OCI-LY3 (cell line): ENCODE measurements at regions not wholly inside any gene's neighbourhood (a gene's known extent, or its start where the extent isn't known, plus 50 kb on each side); places are given as distances from the start of the nearest gene placed in this dataset.

Experiments
- EZH2phosphoT487 ChIP-seq: fragments of 200-600 bp; shearing (Covaris generic); IDR thresholded peaks from 2 replicates; pipeline ENCODE4 v1.6.1; 2018; ENCODE audit warnings: antibody characterized with exemption, mixed run types, low read depth
- TF ChIP-seq, protein P1 (sequence below): fragments of 200-600, 300-600 bp; sonication (generic); IDR thresholded peaks from 2 replicates; pipeline ENCODE4 v1.5.1; 2014; ENCODE audit warnings: antibody characterized with exemption, low read length, low read depth

- TF ChIP-seq, protein P1, sequence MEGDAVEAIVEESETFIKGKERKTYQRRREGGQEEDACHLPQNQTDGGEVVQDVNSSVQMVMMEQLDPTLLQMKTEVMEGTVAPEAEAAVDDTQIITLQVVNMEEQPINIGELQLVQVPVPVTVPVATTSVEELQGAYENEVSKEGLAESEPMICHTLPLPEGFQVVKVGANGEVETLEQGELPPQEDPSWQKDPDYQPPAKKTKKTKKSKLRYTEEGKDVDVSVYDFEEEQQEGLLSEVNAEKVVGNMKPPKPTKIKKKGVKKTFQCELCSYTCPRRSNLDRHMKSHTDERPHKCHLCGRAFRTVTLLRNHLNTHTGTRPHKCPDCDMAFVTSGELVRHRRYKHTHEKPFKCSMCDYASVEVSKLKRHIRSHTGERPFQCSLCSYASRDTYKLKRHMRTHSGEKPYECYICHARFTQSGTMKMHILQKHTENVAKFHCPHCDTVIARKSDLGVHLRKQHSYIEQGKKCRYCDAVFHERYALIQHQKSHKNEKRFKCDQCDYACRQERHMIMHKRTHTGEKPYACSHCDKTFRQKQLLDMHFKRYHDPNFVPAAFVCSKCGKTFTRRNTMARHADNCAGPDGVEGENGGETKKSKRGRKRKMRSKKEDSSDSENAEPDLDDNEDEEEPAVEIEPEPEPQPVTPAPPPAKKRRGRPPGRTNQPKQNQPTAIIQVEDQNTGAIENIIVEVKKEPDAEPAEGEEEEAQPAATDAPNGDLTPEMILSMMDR = no peak
- no peak for TF ChIP-seq EZH2phosphoT487
Observed at GRCh38 chr6:145427232-145427631, 308.1 kb downstream of the EPM2A start.
